ENCODE measurements at regions not wholly inside any gene's neighbourhood (a gene's known extent, or its start where the extent isn't known, plus 50 kb on each side); places are given as distances from the start of the nearest gene placed in this dataset.

DNA sequence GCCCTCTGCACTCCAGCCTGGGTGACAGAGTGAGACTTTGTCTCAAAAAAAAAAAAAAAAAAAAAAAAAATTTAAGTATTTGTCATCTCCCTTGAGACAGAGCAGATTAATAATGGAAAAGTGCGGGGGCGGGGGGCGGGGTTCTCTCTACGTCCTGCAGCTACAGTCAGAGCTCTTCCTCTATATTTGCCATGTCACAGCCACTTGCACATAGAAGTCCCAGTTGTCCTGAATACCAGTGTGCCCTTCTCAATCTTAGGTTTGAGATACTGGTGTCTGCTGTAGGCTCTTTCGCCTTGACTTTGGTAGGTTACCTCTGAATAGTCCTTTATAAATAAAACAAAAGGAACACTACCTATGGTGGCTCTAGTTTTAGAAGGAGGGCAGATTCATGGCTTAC is 237.8 kb upstream of the PGRMC2 start:
- no peaks in the 10 kb centered on the region for H3K79me2 ChIP-seq
- no peaks in the 10 kb centered on the region for H3K36me3 ChIP-seq (replicated peaks; ENCODE audit: insufficient read depth, low read depth)
- no peak overlapping the region for H3K4me3 ChIP-seq
- H3K4me1 ChIP-seq (ENCODE audit: insufficient read depth), result peaks cover 42% of the 10 kb centered on the region
- no peaks in the 10 kb centered on the region for H3K27me3 ChIP-seq
- TF ChIP-seq EZH2phosphoT487 (IDR thresholded peaks at IDR 0.05; ENCODE audit: low read depth, severe bottlenecking, unreplicated experiment), result no peak
- no peak for TF ChIP-seq EZH2 (IDR thresholded peaks at IDR 0.05; ENCODE audit: borderline replicate concordance)
- TF ChIP-seq, protein P1, sequence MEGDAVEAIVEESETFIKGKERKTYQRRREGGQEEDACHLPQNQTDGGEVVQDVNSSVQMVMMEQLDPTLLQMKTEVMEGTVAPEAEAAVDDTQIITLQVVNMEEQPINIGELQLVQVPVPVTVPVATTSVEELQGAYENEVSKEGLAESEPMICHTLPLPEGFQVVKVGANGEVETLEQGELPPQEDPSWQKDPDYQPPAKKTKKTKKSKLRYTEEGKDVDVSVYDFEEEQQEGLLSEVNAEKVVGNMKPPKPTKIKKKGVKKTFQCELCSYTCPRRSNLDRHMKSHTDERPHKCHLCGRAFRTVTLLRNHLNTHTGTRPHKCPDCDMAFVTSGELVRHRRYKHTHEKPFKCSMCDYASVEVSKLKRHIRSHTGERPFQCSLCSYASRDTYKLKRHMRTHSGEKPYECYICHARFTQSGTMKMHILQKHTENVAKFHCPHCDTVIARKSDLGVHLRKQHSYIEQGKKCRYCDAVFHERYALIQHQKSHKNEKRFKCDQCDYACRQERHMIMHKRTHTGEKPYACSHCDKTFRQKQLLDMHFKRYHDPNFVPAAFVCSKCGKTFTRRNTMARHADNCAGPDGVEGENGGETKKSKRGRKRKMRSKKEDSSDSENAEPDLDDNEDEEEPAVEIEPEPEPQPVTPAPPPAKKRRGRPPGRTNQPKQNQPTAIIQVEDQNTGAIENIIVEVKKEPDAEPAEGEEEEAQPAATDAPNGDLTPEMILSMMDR (IDR thresholded peaks at IDR 0.05; ENCODE audit: poor library complexity), result no peak
- H4K20me1 ChIP-seq (ENCODE audit: insufficient read depth, poor library complexity, severe bottlenecking), result no peaks in the 10 kb centered on the region
- no peaks in the 10 kb centered on the region for H3K9me2 ChIP-seq (replicated peaks; ENCODE audit: insufficient read depth)
- no peaks in the 10 kb centered on the region for H3K9me3 ChIP-seq (ENCODE audit: low read depth)
- no peak overlapping the region for H3K4me2 ChIP-seq
- 80% methylated on average over 5 of the region's 5 CpGs for WGBS (ENCODE audit: low lambda C conversion rate, missing lambda C conversion rate)
- peak overlapping the region; percentile 49 for H3K27ac ChIP-seq
- DNase-seq (ENCODE audit: low spot score), result no peak
- no peak overlapping the region for H2AFZ ChIP-seq

DNA sequence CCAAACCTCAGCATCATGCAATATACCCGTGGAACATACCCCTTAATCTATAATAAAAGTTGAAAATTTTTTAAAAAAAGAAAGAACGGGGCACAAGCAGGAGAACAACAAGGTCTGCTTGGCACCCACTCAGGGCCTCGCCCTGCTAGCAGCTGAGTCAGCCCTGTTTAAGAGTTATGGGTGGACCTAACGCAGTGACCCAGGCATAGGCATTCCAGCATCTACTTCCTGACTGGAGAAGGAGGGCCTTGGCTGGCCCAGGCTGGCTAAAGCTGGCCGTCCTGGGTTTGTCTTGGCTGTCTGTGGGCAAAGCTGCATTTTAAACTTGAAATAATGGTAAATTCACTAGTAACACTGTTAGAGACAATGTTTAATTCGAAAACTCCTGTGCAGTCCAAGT is 236.7 kb upstream of the PGRMC2 start:
- Histone ChIP-seq H3K27ac (no peak overlapping the region), H2AFZ (no peak overlapping the region), H4K20me1 (ENCODE audit: insufficient read depth, poor library complexity, severe bottlenecking) (no peaks in the 10 kb centered on the region), H3K4me2 (no peak overlapping the region), H3K79me2 (no peaks in the 10 kb centered on the region), H3K36me3 (replicated peaks; ENCODE audit: insufficient read depth, low read depth) (no peaks in the 10 kb centered on the region), H3K9me3 (ENCODE audit: low read depth) (no peaks in the 10 kb centered on the region), H3K27me3 (no peaks in the 10 kb centered on the region), H3K9me2 (replicated peaks; ENCODE audit: insufficient read depth) (no peaks in the 10 kb centered on the region), H3K4me1 (ENCODE audit: insufficient read depth) (peaks cover 39% of the 10 kb centered on the region), H3K4me3 (no peak overlapping the region)
- TF ChIP-seq EZH2 (IDR thresholded peaks at IDR 0.05; ENCODE audit: borderline replicate concordance) (no peak), EZH2phosphoT487 (IDR thresholded peaks at IDR 0.05; ENCODE audit: low read depth, severe bottlenecking, unreplicated experiment) (no peak)
- TF ChIP-seq, protein P1 (IDR thresholded peaks at IDR 0.05; ENCODE audit: poor library complexity), result no peak
- peak; percentile 39 for DNase-seq (ENCODE audit: low spot score)
- WGBS (ENCODE audit: low lambda C conversion rate, missing lambda C conversion rate), result 79% methylated on average over 6 of the region's 6 CpGs

DNA sequence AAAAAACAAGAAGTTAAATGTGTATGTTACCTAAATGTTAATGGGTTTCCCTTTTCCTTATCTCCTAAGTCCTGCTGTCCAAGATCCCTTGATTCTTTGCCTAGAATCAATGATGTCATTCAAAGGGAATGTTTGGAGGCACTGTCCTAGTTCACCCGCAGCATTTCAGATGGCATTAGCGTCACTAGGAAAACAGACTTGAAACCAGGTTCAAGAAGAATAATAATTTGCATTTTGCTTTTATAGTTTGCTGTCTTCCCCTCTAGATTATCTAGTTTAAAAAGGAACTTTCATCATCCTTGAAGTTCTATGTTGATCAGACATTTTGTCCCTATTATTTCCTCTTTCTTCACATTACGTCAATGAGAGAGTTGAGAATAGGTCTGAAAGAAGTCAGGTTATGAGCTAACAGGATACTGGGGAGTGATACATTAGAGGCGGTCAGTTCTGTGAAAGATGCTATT is 234.1 kb upstream of the PGRMC2 start:
- Histone ChIP-seq H3K27me3 (no peaks in the 10 kb centered on the region), H3K9me2 (replicated peaks; ENCODE audit: insufficient read depth) (no peaks in the 10 kb centered on the region), H3K4me3 (no peak overlapping the region), H3K27ac (peak overlapping the region; percentile 6), H3K4me2 (no peak overlapping the region), H3K9me3 (ENCODE audit: low read depth) (no peaks in the 10 kb centered on the region), H3K4me1 (ENCODE audit: insufficient read depth) (peaks cover 43% of the 10 kb centered on the region), H2AFZ (no peak overlapping the region), H4K20me1 (ENCODE audit: insufficient read depth, poor library complexity, severe bottlenecking) (no peaks in the 10 kb centered on the region), H3K36me3 (replicated peaks; ENCODE audit: insufficient read depth, low read depth) (no peaks in the 10 kb centered on the region), H3K79me2 (no peaks in the 10 kb centered on the region)
- WGBS (ENCODE audit: low lambda C conversion rate, missing lambda C conversion rate), result 45% methylated on average over 4 of the region's 4 CpGs
- TF ChIP-seq EZH2 (IDR thresholded peaks at IDR 0.05; ENCODE audit: borderline replicate concordance) (no peak), EZH2phosphoT487 (IDR thresholded peaks at IDR 0.05; ENCODE audit: low read depth, severe bottlenecking, unreplicated experiment) (no peak)
- TF ChIP-seq, protein P1 (IDR thresholded peaks at IDR 0.05; ENCODE audit: poor library complexity), result no peak
- no peak for DNase-seq (ENCODE audit: low spot score)

DNA sequence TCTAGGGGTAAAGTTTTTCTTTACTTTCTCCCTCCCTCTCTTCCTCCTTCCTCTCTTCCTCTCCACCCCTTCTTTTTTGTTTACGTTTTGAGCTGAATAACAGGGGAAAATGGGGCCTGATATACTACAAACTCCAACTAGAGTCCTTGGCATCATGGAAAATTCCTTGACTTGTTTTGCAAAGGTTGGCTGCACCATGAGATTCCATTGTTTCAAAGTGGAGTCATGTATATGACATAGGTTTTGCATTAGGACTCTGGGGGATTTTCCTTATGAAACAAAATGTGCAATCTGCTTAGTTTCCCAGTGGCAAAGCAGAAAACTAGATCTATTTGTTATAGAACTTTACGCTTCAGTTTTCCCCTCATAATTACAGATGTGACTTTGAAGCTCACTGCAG is 233.5 kb upstream of the PGRMC2 start:
- Histone ChIP-seq H3K9me3 (ENCODE audit: low read depth) (no peaks in the 10 kb centered on the region), H3K4me3 (no peak overlapping the region), H2AFZ (no peak overlapping the region), H3K79me2 (no peaks in the 10 kb centered on the region), H3K27me3 (no peaks in the 10 kb centered on the region), H3K4me2 (no peak overlapping the region), H3K36me3 (replicated peaks; ENCODE audit: insufficient read depth, low read depth) (no peaks in the 10 kb centered on the region), H3K4me1 (ENCODE audit: insufficient read depth) (peaks cover 40% of the 10 kb centered on the region), H3K9me2 (replicated peaks; ENCODE audit: insufficient read depth) (no peaks in the 10 kb centered on the region), H3K27ac (peak overlapping the region; percentile 6), H4K20me1 (ENCODE audit: insufficient read depth, poor library complexity, severe bottlenecking) (no peaks in the 10 kb centered on the region)
- TF ChIP-seq EZH2phosphoT487 (IDR thresholded peaks at IDR 0.05; ENCODE audit: low read depth, severe bottlenecking, unreplicated experiment) (no peak), EZH2 (IDR thresholded peaks at IDR 0.05; ENCODE audit: borderline replicate concordance) (no peak)
- TF ChIP-seq, protein P1 (IDR thresholded peaks at IDR 0.05; ENCODE audit: poor library complexity), result no peak
- no peak for DNase-seq (ENCODE audit: low spot score)
- WGBS (ENCODE audit: low lambda C conversion rate, missing lambda C conversion rate), result 80% methylated on average over 2 of the region's 2 CpGs

Data from hepatocyte (in vitro differentiated cells).